RCC 7860 (cell line): ENCODE measurements at regions not wholly inside any gene's neighbourhood (a gene's known extent, or its start where the extent isn't known, plus 50 kb on each side); places are given as distances from the start of the nearest gene placed in this dataset.
A peak's percentile ranks its signal among the peaks of the same experiment; 100 is the strongest.
"Not testable (repeated sequence)": the region's sequence is repeated elsewhere in the genome, so short reads cannot be mapped to it uniquely, and the experiment has no call there.

ENCODE experiments used
- DNase-seq: peaks from one replicate; pipeline ENCODE4 v3.0.0-alpha.2; 2015; ENCODE audit warnings: low spot score
- FAIRE-seq: peaks from 2 replicates; lab custom pipeline; 2012; peaks lifted over from hg19 to GRCh38; lab: Jason Lieb, UNC

DNA sequence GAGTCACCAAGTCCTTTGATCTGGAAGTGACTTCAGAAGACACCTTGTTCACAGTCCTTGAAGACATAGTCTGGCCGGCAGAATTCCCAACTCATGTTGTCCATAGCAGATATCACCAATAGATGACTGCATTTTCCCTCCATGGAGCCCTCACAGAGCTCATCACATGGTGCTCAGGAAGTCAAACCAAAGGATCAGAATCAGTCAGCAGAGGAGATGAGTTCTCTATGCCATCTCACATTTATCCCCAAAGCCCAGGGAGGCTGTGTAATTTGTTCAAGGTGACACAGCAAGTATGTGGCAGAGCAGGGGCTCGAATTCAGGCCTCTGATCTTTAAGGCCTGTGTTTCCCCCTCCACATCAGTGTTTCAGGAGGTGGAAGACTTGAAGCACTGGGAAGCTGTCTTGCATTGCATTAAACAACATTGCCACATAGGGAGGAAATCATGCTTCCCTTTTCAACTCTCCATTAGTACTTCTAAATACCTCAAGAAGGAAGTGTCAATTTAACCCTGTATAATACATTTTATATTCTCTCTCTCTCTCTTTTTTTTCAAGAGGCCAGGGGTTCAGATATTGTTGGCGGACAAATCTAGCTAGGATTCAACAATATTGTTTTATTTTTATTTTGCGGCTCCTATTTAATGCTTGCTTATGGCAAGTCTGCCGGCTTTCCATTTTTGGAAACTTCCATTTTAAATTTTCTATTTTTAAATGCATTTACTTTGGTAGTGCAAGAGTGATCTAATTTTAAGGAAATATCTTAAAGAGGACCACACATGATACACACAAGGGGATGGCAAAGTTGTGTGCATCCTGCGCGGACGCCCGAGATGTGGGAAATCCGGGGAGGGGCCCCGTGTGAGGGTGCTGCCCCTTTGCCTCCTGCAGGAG lies 61.9 kb downstream of the NPIPB5 start:
- not testable (repeated sequence) for FAIRE-seq, DNase-seq

DNA sequence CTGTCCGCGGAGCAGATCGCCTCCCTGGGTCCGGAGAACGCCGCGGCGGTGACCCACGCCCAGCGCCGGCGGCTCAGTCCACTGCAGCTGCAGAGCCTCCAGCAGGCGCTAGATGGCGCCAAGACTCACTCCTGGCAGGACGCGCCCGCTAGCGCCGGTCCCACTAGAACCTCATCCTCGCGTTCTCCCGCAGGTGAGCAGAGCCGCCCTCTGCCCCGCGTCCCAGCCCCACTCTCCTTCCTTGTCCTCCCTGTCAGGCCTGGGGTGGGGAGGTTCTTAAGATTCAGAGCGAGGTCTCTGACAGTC lies 62.5 kb downstream of the NPIPB5 start:
- FAIRE-seq, DNase-seq: not testable (repeated sequence)

GRCh38 chr16:22576506-22576905 lies 65.8 kb downstream of the NPIPB5 start:
- FAIRE-seq, DNase-seq: not testable (repeated sequence)

DNA sequence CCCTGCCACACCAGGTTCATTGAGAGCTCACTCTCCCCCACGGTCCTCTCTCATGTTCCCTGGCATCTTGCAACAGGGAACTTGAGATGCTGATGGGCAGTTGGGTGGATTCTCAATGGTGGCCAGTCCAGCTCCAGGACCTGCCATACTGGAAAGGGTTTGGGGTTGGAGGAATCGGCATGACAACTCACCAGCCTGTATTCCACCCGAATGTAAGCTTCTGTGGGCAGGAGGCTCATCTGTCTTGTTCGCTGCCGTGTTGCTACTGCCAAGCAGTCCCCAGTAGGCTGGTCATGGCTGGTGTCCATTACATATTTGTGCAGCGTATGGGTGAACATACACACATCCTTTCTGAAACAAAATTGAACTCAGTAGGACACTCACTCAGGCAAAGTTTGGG lies 72.5 kb downstream of the NPIPB5 start:
- not testable (repeated sequence) for FAIRE-seq, DNase-seq

DNA sequence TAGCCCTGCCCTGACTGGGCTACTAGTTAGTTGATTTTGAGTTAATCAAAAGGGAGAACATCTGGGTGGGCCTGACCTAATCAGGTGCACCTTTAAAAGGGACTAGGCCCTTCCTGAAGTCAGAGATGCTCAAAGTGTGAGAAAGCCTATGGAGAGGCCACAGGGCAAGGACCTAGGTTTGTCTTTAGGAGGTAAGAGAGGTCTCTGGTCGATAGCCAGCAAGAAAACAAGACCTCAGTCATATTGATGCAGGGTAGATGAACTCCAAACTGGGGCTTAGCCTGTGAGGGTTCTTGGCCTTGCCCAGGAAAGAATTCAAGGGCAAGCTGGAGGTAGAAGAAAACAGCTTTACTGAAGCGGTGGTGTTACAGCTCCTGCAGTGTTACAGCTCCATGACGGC lies 73.8 kb downstream of the NPIPB5 start:
- DNase-seq, FAIRE-seq: not testable (repeated sequence)

GRCh38 chr16:22584941-22585340 lies 74.2 kb downstream of the NPIPB5 start:
- DNase-seq, FAIRE-seq: not testable (repeated sequence)

GRCh38 chr16:22585431-22585830 lies 74.7 kb downstream of the NPIPB5 start:
- peak; percentile 63 for DNase-seq
- FAIRE-seq, result peak; percentile 73

DNA sequence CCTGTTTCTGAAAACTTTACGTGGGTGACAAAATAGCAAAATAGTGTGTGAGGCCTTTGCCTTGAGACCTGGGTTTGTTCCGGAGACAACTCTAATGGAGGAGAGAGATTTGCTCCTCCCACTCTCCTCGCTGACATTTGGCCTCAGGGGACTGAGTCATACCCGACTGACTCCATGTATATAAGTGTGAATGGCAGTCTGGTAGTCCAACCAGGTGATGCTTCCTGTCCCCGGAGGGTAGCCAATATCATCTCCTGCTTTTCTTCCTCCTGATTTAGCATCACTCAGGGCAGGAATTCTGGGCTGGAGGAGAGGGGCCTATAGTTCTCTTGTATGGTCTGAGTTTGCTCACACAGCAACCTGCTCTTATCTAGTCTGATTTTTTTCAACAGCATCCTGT lies 76.0 kb downstream of the NPIPB5 start:
- not testable (repeated sequence) for DNase-seq, FAIRE-seq

GRCh38 chr16:22589757-22590156 lies 79.1 kb downstream of the NPIPB5 start:
- not testable (repeated sequence) for DNase-seq, FAIRE-seq

- DNase-seq, FAIRE-seq: not testable (repeated sequence)
Observed at GRCh38 chr16:22596445-22597045, 85.9 kb downstream of the NPIPB5 start.

- DNase-seq, FAIRE-seq: not testable (repeated sequence)
Observed at GRCh38 chr16:22603744-22604143, 93.1 kb downstream of the NPIPB5 start.

DNA sequence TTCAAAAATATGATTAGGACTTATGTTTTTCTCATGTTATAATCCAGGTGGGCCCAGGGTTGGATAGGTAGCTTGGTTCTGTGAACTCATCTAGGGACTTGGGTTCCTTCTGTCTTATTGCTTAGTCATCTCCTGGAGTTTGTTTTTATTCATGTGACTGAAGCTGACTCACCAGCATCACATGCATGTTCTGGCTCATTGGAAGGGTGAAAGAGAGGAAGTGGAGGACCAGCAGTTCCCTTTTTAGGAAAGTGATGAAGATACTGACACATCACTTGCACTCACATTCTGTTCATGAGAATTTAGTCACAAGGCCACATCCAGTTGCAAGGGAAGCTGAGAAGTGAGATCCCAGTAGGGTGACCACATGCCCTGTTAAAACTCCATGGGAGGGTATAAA lies 95.9 kb downstream of the NPIPB5 start:
- FAIRE-seq, result peak; percentile 65

DNA sequence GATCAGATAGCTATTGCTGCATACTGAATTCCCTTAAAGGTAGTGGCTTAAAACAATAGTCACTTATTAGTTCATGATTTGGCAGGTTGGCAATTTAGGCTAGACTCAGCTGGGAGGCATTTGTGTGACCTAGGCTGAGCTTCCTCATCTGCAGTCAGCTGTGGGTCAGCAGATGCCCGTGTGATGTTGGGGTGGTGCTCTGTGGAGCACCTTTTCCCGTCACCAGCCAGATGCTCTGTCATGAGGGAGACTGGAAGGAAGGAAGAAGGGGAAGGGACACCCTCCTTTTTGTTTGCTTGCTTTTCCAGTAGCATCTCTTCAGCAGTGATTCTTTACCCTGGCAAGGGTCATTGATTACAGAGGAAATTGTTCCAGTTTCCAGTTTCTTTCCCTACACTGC lies 99.1 kb downstream of the NPIPB5 start:
- not testable (repeated sequence) for DNase-seq

More for the DNA sequence above, 95.9 kb downstream of the NPIPB5 start:
- DNase-seq, result not testable (repeated sequence)

GRCh38 chr16:22611128-22611527 lies 100.4 kb downstream of the NPIPB5 start:
- DNase-seq, FAIRE-seq: not testable (repeated sequence)

More for the DNA sequence above, 99.1 kb downstream of the NPIPB5 start:
- not testable (repeated sequence) for FAIRE-seq

DNA sequence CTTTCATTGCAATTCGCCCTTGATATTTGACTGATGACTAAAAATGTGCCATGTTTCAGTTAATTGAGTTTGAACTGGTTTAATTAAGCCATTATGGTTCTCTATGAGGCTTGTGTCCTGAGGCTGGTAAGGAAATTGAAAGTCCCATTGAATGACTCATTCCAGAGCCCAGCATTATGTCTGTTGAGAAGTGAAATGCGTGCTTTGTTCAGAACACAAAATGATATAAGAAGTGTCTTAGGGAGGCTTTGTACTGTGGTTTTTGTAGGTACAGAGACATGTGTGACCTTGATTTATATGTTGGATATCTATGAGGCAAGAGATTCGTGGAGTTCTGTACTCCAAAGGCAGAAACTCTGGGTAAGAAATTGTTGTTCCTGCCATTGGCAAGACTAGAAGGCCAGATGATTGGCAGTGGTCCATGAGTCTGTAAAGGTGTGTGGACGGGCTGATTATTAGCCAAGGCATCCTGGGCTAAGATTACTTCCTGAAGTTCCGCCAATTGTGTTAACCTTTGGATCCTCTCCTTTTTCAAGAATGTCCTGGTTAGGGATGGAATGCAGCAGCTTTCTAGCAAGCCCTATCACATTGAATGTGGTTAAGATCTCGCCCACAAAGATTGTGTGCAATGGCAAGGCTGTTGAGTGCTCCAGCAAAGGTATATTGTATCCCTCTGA lies 103.7 kb downstream of the NPIPB5 start:
- DNase-seq (no peak), FAIRE-seq (no peak)

DNA sequence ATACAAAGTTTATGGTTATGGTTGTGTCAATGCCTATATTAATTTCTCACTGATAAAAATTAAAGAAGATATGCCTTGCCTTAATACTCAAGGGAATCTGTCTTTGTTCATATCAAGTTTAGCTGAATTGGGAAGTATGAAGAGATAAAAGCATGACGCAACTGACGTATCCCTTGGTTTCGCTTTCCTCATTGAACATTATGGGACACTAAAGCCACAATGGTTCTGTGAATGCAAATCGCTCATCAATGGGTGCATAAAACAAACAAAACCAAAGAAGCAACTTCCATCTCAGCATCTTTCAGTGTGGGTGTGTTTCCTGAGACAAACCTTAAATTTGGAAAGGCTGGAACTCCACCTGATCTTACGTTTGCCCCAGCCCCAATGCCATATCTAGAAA lies 108.2 kb downstream of the NPIPB5 start:
- no peak for FAIRE-seq
- no peak for DNase-seq

DNA sequence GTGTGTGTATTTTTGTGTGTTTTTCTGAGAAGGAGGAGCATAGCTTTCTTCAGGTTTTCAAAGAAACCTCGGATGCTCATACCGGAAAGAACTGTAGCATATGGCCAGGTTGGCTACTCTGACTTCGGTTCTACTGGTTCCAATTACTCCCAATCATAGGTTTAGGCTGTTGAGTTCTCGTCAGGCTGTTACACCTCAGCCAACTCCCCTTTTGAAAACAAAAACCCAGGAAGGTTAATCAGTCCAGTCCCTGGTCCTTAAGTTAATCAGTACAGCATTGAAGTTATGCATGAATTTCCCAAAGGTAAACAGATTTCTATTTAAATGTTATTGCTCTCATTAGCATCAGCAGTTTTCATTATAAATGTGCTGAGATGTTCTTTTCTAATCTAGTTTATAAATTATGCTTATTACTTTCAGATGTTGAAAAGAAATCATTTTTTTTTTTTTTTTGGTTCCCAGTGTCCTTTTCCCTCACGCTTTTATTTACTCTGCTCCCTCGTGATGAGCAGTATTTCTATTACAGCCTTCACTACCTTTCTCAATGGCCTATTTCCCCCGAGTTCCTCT lies 111.0 kb downstream of the NPIPB5 start:
- FAIRE-seq (no peak), DNase-seq (no peak)

GRCh38 chr16:22622703-22623102 lies 112.0 kb downstream of the NPIPB5 start:
- no peak for DNase-seq
- no peak for FAIRE-seq

- FAIRE-seq (no peak), DNase-seq (no peak)
Observed at GRCh38 chr16:22623351-22623781, 112.7 kb downstream of the NPIPB5 start.

DNA sequence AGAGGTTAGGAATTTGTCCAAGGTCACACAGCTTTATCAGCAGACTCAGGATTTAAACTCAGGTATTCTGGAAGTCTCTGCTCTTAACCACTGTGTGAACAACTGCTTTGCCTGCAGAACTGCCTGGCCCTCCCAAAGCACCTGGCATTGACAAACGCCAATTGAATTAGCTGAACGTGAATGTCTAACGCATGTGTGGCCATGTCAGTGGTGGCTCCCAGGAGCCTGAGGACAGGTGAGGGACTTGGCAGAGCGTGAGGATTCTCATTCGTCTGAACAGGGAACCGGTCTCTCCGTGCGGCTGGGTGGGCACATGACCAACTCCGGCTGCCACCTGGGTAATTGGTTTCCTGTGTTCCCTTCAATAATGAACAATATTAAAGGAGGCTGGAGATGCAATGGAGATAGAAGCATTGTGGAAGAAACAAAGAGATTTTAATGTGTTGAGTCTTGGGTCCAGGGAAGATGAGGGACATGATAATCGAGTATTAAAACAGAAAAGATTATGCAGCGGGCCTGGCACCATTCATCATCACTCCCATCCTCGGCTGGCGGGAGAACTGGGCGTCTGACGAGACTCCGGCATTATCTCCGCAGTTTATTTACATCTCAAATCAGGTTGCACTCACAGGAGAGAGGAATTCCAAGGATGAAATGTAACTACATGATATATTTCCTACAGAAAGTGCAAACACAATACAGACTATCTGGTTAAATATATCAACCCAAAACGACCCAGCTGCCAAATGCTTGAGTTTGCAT lies 113.5 kb downstream of the NPIPB5 start:
- no peak for FAIRE-seq
- DNase-seq, result no peak
